ENCODE measurements at regions not wholly inside any gene's neighbourhood (a gene's known extent, or its start where the extent isn't known, plus 50 kb on each side); places are given as distances from the start of the nearest gene placed in this dataset.

DNA sequence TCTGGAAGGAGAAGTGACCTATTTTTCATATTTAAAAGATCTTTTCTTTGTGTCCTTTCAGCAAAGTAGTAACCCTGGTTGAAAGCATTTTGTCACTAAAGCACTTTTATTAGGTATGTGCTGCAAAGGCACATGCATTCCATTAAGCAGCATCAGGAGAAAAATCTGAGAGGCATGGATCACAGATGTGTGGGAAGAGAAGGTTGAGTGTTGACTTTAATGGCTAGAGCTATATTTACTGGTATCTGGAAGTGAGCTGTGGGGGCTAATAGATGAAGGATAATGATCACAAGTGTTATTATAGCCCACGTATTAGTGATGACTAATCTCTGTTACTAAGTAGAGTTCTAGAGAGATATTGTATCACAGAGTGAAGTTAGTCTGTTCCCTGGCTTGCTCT is 1520.7 kb downstream of the ARAP2 start:
- no peak for TF ChIP-seq POLR2A (IDR thresholded peaks at IDR 0.05)
- TF ChIP-seq, protein P1, sequence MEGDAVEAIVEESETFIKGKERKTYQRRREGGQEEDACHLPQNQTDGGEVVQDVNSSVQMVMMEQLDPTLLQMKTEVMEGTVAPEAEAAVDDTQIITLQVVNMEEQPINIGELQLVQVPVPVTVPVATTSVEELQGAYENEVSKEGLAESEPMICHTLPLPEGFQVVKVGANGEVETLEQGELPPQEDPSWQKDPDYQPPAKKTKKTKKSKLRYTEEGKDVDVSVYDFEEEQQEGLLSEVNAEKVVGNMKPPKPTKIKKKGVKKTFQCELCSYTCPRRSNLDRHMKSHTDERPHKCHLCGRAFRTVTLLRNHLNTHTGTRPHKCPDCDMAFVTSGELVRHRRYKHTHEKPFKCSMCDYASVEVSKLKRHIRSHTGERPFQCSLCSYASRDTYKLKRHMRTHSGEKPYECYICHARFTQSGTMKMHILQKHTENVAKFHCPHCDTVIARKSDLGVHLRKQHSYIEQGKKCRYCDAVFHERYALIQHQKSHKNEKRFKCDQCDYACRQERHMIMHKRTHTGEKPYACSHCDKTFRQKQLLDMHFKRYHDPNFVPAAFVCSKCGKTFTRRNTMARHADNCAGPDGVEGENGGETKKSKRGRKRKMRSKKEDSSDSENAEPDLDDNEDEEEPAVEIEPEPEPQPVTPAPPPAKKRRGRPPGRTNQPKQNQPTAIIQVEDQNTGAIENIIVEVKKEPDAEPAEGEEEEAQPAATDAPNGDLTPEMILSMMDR (IDR thresholded peaks at IDR 0.05 in 4 of 5, conservative IDR thresholded peaks at IDR 0.05 in 1 of 5): no peak
